RWPE1 (cell line): ENCODE measurements at regions not wholly inside any gene's neighbourhood (a gene's known extent, or its start where the extent isn't known, plus 50 kb on each side); places are given as distances from the start of the nearest gene placed in this dataset.
"Not testable (repeated sequence)": the region's sequence is repeated elsewhere in the genome, so short reads cannot be mapped to it uniquely, and the experiment has no call there.

Experiments used
- CTCF ChIA-PET: fragments of 350-600 bp; sonication (Branson Sonifier 250); formaldehyde crosslinking; extraction: SDS; loops from one replicate; lab custom pipeline; 2021; lab: Yijun Ruan, JAX
- POLR2A ChIA-PET: fragments of 400-600 bp; formaldehyde crosslinking; extraction: SDS; loops from one replicate; lab custom pipeline; 2020; ENCODE audit warnings: antibody characterized with exemption; ENCODE audit not compliant: low non-redundant PET; lab: Yijun Ruan, JAX
- DNase-seq: peaks from one replicate; pipeline ENCODE4 v3.0.0; 2012; ENCODE audit warnings: low spot score
- H3K27ac ChIP-seq: fragments of 450-650 bp; 2 replicates; pipeline ENCODE4 v1.5.1; 2017
- TF ChIP-seq, protein P1 (sequence below): fragments of 450-650 bp; conservative IDR thresholded peaks from 2 replicates; pipeline ENCODE4 v1.5.1; 2017; ENCODE audit warnings: low read depth, mild to moderate bottlenecking

DNA sequence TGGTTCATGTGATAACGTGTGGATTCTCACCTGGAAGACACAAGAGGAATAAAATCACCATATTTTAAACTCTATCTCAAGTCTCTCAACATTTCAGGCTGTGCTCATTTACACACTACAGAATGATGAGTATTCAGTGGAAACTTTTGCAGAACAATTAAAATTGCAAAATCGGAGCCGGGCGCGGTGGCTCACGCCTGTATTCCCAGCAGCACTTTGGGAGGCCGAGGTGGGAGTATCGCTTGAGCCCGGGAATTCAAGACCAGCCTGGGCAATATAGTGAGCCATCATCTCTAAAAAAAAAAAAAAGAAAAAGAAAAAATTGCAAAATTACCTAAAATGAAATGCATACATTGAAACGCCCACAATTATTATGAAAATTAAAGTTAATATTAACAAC lies 825.9 kb downstream of the KCNJ18 start:
- CTCF ChIA-PET, result no interaction called here

DNA sequence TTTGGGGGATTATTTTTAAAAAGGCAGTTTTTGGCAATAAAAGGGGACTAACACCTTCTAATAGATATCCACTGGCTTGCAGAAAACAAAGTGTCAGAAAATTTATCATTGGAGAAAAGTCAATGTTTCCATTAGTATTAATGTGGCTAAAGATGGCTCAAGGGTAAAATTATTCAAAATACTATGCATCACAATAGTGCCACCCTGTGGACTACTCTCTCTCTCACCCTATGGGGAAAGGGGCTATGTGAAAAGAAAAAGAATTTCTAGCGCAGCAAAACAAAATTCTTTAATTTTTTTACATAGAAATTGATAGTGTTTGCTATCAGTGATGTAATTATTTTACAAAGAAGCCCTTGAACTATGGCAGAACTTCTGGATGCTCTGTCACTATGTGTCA lies 856.5 kb downstream of the KCNJ18 start:
- CTCF ChIA-PET, H3K27ac ChIP-seq, POLR2A ChIA-PET, DNase-seq: not testable (repeated sequence)

More for the DNA sequence above, 825.9 kb downstream of the KCNJ18 start:
- TF ChIP-seq, protein P1, sequence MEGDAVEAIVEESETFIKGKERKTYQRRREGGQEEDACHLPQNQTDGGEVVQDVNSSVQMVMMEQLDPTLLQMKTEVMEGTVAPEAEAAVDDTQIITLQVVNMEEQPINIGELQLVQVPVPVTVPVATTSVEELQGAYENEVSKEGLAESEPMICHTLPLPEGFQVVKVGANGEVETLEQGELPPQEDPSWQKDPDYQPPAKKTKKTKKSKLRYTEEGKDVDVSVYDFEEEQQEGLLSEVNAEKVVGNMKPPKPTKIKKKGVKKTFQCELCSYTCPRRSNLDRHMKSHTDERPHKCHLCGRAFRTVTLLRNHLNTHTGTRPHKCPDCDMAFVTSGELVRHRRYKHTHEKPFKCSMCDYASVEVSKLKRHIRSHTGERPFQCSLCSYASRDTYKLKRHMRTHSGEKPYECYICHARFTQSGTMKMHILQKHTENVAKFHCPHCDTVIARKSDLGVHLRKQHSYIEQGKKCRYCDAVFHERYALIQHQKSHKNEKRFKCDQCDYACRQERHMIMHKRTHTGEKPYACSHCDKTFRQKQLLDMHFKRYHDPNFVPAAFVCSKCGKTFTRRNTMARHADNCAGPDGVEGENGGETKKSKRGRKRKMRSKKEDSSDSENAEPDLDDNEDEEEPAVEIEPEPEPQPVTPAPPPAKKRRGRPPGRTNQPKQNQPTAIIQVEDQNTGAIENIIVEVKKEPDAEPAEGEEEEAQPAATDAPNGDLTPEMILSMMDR, result no peak
- no peak overlapping the region for H3K27ac ChIP-seq
- DNase-seq, result no peak
- POLR2A ChIA-PET, result no interaction called here

DNA sequence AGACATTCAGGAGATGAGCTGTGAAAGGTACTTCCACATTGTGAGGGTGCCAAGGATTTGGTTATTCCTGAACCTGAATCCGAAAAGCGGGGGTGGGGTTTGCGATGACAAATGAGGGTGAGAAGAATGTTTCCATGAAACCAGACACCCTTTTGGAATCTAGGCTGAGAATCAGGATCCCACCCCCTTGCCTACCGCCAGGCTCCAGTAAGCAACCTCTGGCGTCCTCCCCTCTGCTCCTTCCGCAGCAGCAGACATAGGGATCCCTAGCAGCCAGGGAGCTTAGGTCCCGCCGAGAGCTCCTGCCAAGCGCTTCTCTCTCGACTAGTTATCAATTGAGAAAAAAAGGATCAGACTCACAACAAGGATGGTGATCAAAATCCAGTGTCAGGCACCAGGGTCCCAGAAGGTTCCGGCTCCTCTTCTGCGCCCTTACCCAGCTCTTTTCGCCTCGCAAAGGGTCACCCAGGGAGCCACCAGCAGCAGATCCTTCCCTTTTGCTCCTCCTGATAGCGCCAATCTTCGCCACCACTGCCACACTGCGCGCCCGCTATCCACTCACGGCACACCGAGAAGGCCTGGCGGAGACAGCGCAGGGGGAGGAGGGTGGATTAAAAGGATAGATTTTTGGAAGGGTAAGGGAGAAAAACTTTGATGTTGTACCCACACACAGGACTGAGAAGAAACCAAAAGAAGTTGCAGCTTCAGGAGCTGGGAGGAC lies 859.5 kb downstream of the KCNJ18 start:
- CTCF ChIA-PET, POLR2A ChIA-PET, DNase-seq, H3K27ac ChIP-seq: not testable (repeated sequence)

DNA sequence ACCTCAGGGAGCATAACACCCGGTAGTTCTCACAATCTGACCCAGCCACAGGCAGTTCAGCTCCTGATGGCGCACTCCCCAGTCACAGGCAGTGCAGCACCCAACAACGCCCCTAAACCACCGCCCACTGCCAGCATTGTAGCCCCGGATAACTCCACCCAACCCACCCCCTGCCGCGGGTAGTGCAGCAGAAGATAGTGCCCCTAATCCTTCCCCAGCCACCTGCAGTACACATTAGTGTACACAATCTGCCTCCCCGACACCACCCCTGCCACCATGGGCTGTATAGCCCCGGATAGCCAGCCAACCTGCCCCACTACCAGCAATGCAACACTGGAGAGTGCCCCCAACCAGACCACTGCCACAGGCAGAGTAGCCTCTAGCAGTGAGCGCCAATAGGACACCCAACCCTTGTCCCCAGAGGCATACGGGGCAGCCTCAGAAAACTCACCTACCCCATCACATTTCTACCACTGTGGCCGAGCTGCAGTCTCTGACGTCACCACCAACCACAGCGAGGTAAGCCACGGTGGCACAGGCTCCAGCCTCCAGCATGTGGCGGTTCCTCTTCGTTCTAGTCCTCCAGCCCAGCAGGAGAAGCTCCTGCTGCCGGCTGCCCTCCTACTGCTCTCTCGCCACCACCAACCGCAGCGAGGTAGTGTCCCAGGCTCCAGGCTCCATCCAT lies 877.3 kb downstream of the KCNJ18 start:
- POLR2A ChIA-PET, result no interaction called here
- TF ChIP-seq, protein P1, result no peak
- CTCF ChIA-PET, result no interaction called here
- no peak overlapping the region for H3K27ac ChIP-seq
- DNase-seq, result no peak

DNA sequence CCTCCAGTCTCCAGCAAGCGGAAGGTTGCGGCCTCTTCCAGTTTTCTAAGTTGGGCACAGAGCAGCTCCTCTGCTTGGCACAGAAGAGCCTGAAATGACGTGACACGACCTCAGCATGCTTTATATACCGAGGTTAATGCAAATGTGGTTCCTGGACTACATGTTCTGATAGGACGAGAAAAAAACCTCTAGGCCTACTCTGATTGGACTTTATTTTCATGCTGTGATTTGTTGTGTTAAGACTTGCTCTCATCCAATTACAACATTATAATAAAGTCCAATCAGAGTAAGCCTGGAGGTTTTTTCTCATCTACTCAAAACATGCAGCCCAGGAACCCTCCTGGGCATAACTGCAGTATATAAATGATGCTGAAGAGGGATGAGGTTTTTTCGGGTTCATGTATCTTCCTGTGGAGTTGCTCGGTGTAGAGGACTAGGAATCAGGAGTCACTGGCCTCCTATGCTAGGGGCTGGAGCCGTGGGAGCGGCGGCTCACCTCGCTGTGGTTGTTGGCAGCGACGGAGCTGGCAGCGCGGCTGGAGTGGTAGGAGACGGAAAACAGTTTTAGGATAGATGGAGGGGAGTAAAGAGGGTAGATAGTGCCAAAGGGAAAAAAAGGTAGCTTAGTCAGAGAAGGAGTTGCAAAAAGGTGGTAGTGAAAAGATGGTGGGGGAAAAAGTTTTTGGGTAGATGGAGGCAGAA lies 878.0 kb downstream of the KCNJ18 start:
- H3K27ac ChIP-seq, result no peak overlapping the region
- DNase-seq, result no peak
- CTCF ChIA-PET, result no interaction called here
- TF ChIP-seq, protein P1, result no peak
- POLR2A ChIA-PET, result no interaction called here

DNA sequence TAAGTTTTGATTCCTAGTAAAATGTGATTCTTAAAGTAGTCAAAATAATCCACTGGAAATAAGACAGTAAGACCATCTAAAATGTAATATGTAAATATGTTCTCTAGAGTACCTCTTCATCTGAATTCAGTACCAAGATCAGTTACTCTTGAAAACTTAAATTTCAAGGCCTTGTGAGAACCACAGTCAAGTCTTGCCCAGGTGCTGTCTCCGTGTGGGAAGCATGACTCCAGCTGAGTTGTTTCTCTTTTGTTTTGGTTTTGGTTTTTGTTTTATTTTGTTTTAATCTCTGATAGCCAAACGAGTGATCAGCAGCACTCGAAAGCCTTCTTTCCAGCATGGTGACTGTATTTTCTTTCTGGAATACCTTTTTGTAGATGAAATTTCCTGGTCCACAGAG lies 907.0 kb downstream of the KCNJ18 start:
- CTCF ChIA-PET, result no interaction called here
- TF ChIP-seq, protein P1, result no peak
- POLR2A ChIA-PET, result no interaction called here
- no peak overlapping the region for H3K27ac ChIP-seq
- DNase-seq, result no peak

DNA sequence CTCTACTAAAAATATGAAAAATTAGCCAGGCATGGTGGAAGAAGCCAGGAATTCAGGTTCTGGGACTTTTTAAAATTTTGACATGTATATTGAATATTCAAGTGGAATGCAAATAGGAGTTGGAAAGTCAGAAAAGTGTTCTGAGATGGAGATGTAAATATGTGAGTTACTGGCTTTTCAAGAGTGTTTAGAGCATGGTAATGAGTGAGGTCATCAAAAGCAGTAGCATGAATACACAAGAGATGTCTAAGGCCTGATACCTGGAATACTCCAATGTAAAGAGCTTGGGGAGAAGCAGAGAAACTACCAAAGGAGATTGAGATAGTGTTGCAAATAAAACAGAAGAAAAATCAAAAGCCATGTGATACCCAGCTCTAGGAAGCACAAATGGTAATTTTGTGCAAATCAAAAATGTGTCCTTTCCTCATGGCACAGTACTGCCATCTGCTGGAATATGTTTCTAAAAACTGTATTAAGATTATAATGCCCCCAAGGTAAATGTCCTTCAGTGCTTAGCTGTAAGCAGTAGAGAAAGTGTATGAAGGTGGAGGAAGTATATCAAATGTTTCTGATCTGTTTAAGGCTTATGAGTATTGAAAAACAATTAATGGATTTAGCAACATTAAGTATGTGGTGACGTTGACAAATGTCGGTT lies 908.4 kb downstream of the KCNJ18 start:
- ChIA-PET POLR2A (no interaction called here), CTCF (no interaction called here)
- DNase-seq, result no peak
- H3K27ac ChIP-seq, result no peak overlapping the region
- TF ChIP-seq, protein P1, result peak; percentile 25; the same call in 1 of the 2 replicates
